Neutrophil (primary cell): ENCODE measurements at regions not wholly inside any gene's neighbourhood (a gene's known extent, or its start where the extent isn't known, plus 50 kb on each side); places are given as distances from the start of the nearest gene placed in this dataset.

Experiments
- H3K27ac ChIP-seq: fragments of 200-600 bp; sonication (generic); 2 replicates; pipeline ENCODE4 v1.5.1; 2016; ENCODE audit warnings: mild to moderate bottlenecking, moderate library complexity
- H3K27me3 ChIP-seq: fragments of 200-600 bp; sonication (generic); 2 replicates; pipeline ENCODE4 v1.6.0; 2016; ENCODE audit warnings: mild to moderate bottlenecking
- H3K36me3 ChIP-seq: fragments of 200-600 bp; sonication (generic); 2 replicates; pipeline ENCODE4 v1.5.1; 2017
- H3K4me1 ChIP-seq, 2 experiments: fragments of 200-600 bp in 1 of 2; sonication (generic) in 1 of 2; 1 replicate in 1 of 2; 2 replicates in 1 of 2; pipeline versions ENCODE4 v1.5.1 to v1.6.1; 2013 to 2016; ENCODE audit warnings: low read depth in 1 of 2, low read length in 1 of 2, mild to moderate bottlenecking in 1 of 2, moderate library complexity in 1 of 2; ENCODE audit not compliant: control insufficient read depth in 1 of 2, insufficient read depth in 1 of 2
- H3K4me3 ChIP-seq, 2 experiments: fragments of 200-600 bp in 1 of 2; sonication (generic) in 1 of 2; 1 replicate in 1 of 2; 2 replicates in 1 of 2; pipeline ENCODE4 v1.5.1; 2013 to 2016; ENCODE audit warnings: low read depth in 1 of 2, low read length in 1 of 2, mild to moderate bottlenecking in 1 of 2, moderate library complexity in 1 of 2
- H3K9me3 ChIP-seq: fragments of 200-600 bp; sonication (generic); 2 replicates; pipeline ENCODE4 v1.5.1; 2016
- TF ChIP-seq, protein P1 (sequence below): fragments of 200-600 bp; sonication (generic); IDR thresholded peaks from 2 replicates; pipeline ENCODE4 v1.5.1; 2016; ENCODE audit warnings: antibody characterized with exemption

- H3K4me1 ChIP-seq = no peaks in the 10 kb centered on the region
- H3K4me3 ChIP-seq = no peak overlapping the region
- H3K27me3 ChIP-seq = no peaks in the 10 kb centered on the region
- H3K9me3 ChIP-seq = no peaks in the 10 kb centered on the region
- no peak overlapping the region for H3K27ac ChIP-seq
- TF ChIP-seq, protein P1, sequence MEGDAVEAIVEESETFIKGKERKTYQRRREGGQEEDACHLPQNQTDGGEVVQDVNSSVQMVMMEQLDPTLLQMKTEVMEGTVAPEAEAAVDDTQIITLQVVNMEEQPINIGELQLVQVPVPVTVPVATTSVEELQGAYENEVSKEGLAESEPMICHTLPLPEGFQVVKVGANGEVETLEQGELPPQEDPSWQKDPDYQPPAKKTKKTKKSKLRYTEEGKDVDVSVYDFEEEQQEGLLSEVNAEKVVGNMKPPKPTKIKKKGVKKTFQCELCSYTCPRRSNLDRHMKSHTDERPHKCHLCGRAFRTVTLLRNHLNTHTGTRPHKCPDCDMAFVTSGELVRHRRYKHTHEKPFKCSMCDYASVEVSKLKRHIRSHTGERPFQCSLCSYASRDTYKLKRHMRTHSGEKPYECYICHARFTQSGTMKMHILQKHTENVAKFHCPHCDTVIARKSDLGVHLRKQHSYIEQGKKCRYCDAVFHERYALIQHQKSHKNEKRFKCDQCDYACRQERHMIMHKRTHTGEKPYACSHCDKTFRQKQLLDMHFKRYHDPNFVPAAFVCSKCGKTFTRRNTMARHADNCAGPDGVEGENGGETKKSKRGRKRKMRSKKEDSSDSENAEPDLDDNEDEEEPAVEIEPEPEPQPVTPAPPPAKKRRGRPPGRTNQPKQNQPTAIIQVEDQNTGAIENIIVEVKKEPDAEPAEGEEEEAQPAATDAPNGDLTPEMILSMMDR = no peak
- no peaks in the 10 kb centered on the region for H3K36me3 ChIP-seq
These were observed 336.4 kb upstream of the RASGEF1B start for GRCh38 chr4:81808011-81808672.

- TF ChIP-seq, protein P1 = no peak
- Histone ChIP-seq H3K9me3 (no peaks in the 10 kb centered on the region), H3K27me3 (no peaks in the 10 kb centered on the region), H3K27ac (no peak overlapping the region), H3K4me3 (no peak overlapping the region), H3K36me3 (no peaks in the 10 kb centered on the region), H3K4me1 (no peaks in the 10 kb centered on the region)
These were observed 335.7 kb upstream of the RASGEF1B start for GRCh38 chr4:81807386-81807785.

GRCh38 chr4:81806485-81806884 lies 334.8 kb upstream of the RASGEF1B start:
- H3K9me3 ChIP-seq = no peaks in the 10 kb centered on the region
- TF ChIP-seq, protein P1 = no peak
- no peaks in the 10 kb centered on the region for H3K36me3 ChIP-seq
- H3K4me3 ChIP-seq = no peak overlapping the region
- H3K27ac ChIP-seq = no peak overlapping the region
- no peaks in the 10 kb centered on the region for H3K4me1 ChIP-seq
- no peaks in the 10 kb centered on the region for H3K27me3 ChIP-seq

GRCh38 chr4:81804849-81805248 lies 333.1 kb upstream of the RASGEF1B start:
- Histone ChIP-seq H3K27me3 (no peaks in the 10 kb centered on the region), H3K27ac (no peak overlapping the region), H3K9me3 (no peaks in the 10 kb centered on the region), H3K4me3 (no peak overlapping the region), H3K4me1 (no peaks in the 10 kb centered on the region), H3K36me3 (no peaks in the 10 kb centered on the region)
- TF ChIP-seq, protein P1 = no peak

GRCh38 chr4:81802285-81802846 lies 330.7 kb upstream of the RASGEF1B start:
- H3K4me1 ChIP-seq = no peaks in the 10 kb centered on the region
- no peaks in the 10 kb centered on the region for H3K27me3 ChIP-seq
- no peaks in the 10 kb centered on the region for H3K36me3 ChIP-seq
- no peak overlapping the region for H3K4me3 ChIP-seq
- H3K9me3 ChIP-seq = no peaks in the 10 kb centered on the region
- TF ChIP-seq, protein P1 = no peak
- H3K27ac ChIP-seq = no peak overlapping the region
